Spinal cord (tissue), 9 donors: ENCODE measurements at regions not wholly inside any gene's neighbourhood (a gene's known extent, or its start where the extent isn't known, plus 50 kb on each side); places are given as distances from the start of the nearest gene placed in this dataset.

ENCODE experiments used
- DNase-seq, 6 donors: peaks; one replicate each; pipeline versions ENCODE4 v3.0.0 to v3.0.0-alpha.2; 2013 to 2015; ENCODE audit warnings: low spot score in 6 of 6, low read depth in 4 of 6
- H3K27ac ChIP-seq: one replicate; pipeline ENCODE4 v1.5.1; 2013; ENCODE audit warnings: low read depth, low read length, control low read depth
- H3K27me3 ChIP-seq: one replicate; pipeline ENCODE4 v1.6.1; 2013; ENCODE audit warnings: low read length; ENCODE audit not compliant: control insufficient read depth, insufficient read depth
- H3K36me3 ChIP-seq: one replicate; pipeline ENCODE4 v1.6.1; 2013; ENCODE audit warnings: low read length; ENCODE audit not compliant: control insufficient read depth, insufficient read depth
- H3K4me1 ChIP-seq: one replicate; pipeline ENCODE4 v1.6.1; 2013; ENCODE audit warnings: low read length; ENCODE audit not compliant: control insufficient read depth, insufficient read depth
- H3K4me3 ChIP-seq: one replicate; pipeline ENCODE4 v1.5.1; 2013; ENCODE audit warnings: low read depth, low read length, control low read depth
- H3K9me3 ChIP-seq: one replicate; pipeline ENCODE4 v1.6.1; 2013; ENCODE audit warnings: low read length; ENCODE audit not compliant: control insufficient read depth, insufficient read depth
- WGBS: methylation state at CpG from one replicate; pipeline ENCODE4 v1.1.5; 2013; ENCODE audit warnings: missing lambda C conversion rate; ENCODE audit not compliant: insufficient coverage; 5-methylcytosine and 5-hydroxymethylcytosine counted together
- donor health status: healthy.

GRCh38 chr15:94177112-94177511, 54.2 kb upstream of the MCTP2 start:
- Histone ChIP-seq H3K4me1 (no peaks in the 10 kb centered on the region), H3K27me3 (no peaks in the 10 kb centered on the region), H3K36me3 (no peaks in the 10 kb centered on the region), H3K27ac (no peak overlapping the region), H3K4me3 (no peak overlapping the region), H3K9me3 (no peaks in the 10 kb centered on the region)
- WGBS = no CpG with 5 or more reads among the region's 4 CpGs
- DNase-seq = no peak

- DNase-seq = no peak
- WGBS = 89% methylated on average over 1 of the region's 1 CpG
- Histone ChIP-seq H3K27ac (no peak overlapping the region), H3K4me1 (no peaks in the 10 kb centered on the region), H3K36me3 (no peaks in the 10 kb centered on the region), H3K27me3 (no peaks in the 10 kb centered on the region), H3K9me3 (no peaks in the 10 kb centered on the region), H3K4me3 (no peak overlapping the region)
Observed at GRCh38 chr15:94175420-94175819, 55.9 kb upstream of the MCTP2 start.

GRCh38 chr15:94174399-94174802, 57.0 kb upstream of the MCTP2 start:
- DNase-seq = no peak
- no peaks in the 10 kb centered on the region for H3K36me3 ChIP-seq
- no peaks in the 10 kb centered on the region for H3K27me3 ChIP-seq
- no peaks in the 10 kb centered on the region for H3K4me1 ChIP-seq
- no peak overlapping the region for H3K4me3 ChIP-seq
- no peaks in the 10 kb centered on the region for H3K9me3 ChIP-seq
- H3K27ac ChIP-seq = no peak overlapping the region

GRCh38 chr15:94168250-94168649, 63.1 kb upstream of the MCTP2 start:
- Histone ChIP-seq H3K36me3 (no peaks in the 10 kb centered on the region), H3K27me3 (no peaks in the 10 kb centered on the region), H3K4me1 (no peaks in the 10 kb centered on the region), H3K4me3 (no peak overlapping the region), H3K9me3 (no peaks in the 10 kb centered on the region), H3K27ac (no peak overlapping the region)
- no peak for DNase-seq
- 88% methylated on average over 5 of the region's 8 CpGs for WGBS

GRCh38 chr15:94164971-94165370, 66.4 kb upstream of the MCTP2 start:
- Histone ChIP-seq H3K27me3 (no peaks in the 10 kb centered on the region), H3K9me3 (no peaks in the 10 kb centered on the region), H3K27ac (no peak overlapping the region), H3K36me3 (no peaks in the 10 kb centered on the region), H3K4me1 (no peaks in the 10 kb centered on the region), H3K4me3 (no peak overlapping the region)
- 95% methylated on average over 1 of the region's 3 CpGs for WGBS
- DNase-seq = no peak

GRCh38 chr15:94164202-94164807, 67.1 kb upstream of the MCTP2 start:
- no peaks in the 10 kb centered on the region for H3K36me3 ChIP-seq
- H3K9me3 ChIP-seq = no peaks in the 10 kb centered on the region
- H3K27me3 ChIP-seq = no peaks in the 10 kb centered on the region
- H3K4me3 ChIP-seq = no peak overlapping the region
- no peak overlapping the region for H3K27ac ChIP-seq
- peak; percentile 17 to 87 (median 52) for DNase-seq
- WGBS = 20% methylated on average over 3 of the region's 10 CpGs
- H3K4me1 ChIP-seq = no peaks in the 10 kb centered on the region

GRCh38 chr15:94162939-94163338, 68.4 kb upstream of the MCTP2 start:
- WGBS = 86% methylated on average over 4 of the region's 5 CpGs

GRCh38 chr15:94154255-94154654, 77.1 kb upstream of the MCTP2 start:
- Histone ChIP-seq H3K4me1 (no peaks in the 10 kb centered on the region), H3K4me3 (no peak overlapping the region), H3K36me3 (no peaks in the 10 kb centered on the region), H3K9me3 (no peaks in the 10 kb centered on the region), H3K27me3 (no peaks in the 10 kb centered on the region), H3K27ac (no peak overlapping the region)
- WGBS = 93% methylated on average over 3 of the region's 3 CpGs
- DNase-seq = no peak

More at GRCh38 chr15:94162939-94163338, 68.4 kb upstream of the MCTP2 start:
- no peaks in the 10 kb centered on the region for H3K4me1 ChIP-seq
- no peak overlapping the region for H3K27ac ChIP-seq
- H3K4me3 ChIP-seq = no peak overlapping the region
- DNase-seq = peak in 2 of 6 donors; percentile 6 to 7
- H3K27me3 ChIP-seq = no peaks in the 10 kb centered on the region
- H3K9me3 ChIP-seq = no peaks in the 10 kb centered on the region
- H3K36me3 ChIP-seq = no peaks in the 10 kb centered on the region

- no peaks in the 10 kb centered on the region for H3K4me1 ChIP-seq
- DNase-seq = peak in 1 of 6 donors; percentile 47
- H3K27ac ChIP-seq = no peak overlapping the region
- H3K9me3 ChIP-seq = no peaks in the 10 kb centered on the region
- H3K27me3 ChIP-seq = no peaks in the 10 kb centered on the region
- no peak overlapping the region for H3K4me3 ChIP-seq
- WGBS = 100% methylated on average over 3 of the region's 4 CpGs
- no peaks in the 10 kb centered on the region for H3K36me3 ChIP-seq
Observed at GRCh38 chr15:94145046-94145445, 86.3 kb upstream of the MCTP2 start.

- H3K4me1 ChIP-seq = no peaks in the 10 kb centered on the region
- H3K27me3 ChIP-seq = no peaks in the 10 kb centered on the region
- no peaks in the 10 kb centered on the region for H3K9me3 ChIP-seq
- WGBS = 100% methylated on average over 1 of the region's 2 CpGs
- H3K27ac ChIP-seq = no peak overlapping the region
- no peak for DNase-seq
- H3K4me3 ChIP-seq = no peak overlapping the region
- no peaks in the 10 kb centered on the region for H3K36me3 ChIP-seq
Observed at GRCh38 chr15:94141802-94142201, 89.6 kb upstream of the MCTP2 start.
